Activated CD4-positive, alpha-beta T cell treated with anti-CD3 and anti-CD28 coated beads for 36 hours (primary cell): ENCODE measurements at regions not wholly inside any gene's neighbourhood (a gene's known extent, or its start where the extent isn't known, plus 50 kb on each side); places are given as distances from the start of the nearest gene placed in this dataset.

Source experiments
- ATAC-seq: fragments of 200-7000 bp; cut with Tn5 transposase; one replicate; pipeline ENCODE4 v1.10.0; 2021; ENCODE audit warnings: mild to moderate bottlenecking, moderate library complexity
- CTCF ChIA-PET: fragments of 350-600 bp; sonication (Branson Sonifier 250); formaldehyde crosslinking; loops from one replicate; lab custom pipeline; 2021; ENCODE audit warnings: antibody characterized with exemption; lab: Charles Lee
- POLR2A ChIA-PET: fragments of 350-600 bp; sonication (Branson Sonifier 250); formaldehyde crosslinking; loops from one replicate; lab custom pipeline; 2021; ENCODE audit warnings: antibody characterized with exemption, inconsistent platforms; lab: Charles Lee
- DNase-seq: peaks from one replicate; pipeline ENCODE4 v3.0.0-alpha.2; 2020
- H3K27ac Mint-ChIP-seq: one replicate; pipeline ENCODE4 v1.8.0; 2021; ENCODE audit warnings: mixed read lengths
- H3K27me3 Mint-ChIP-seq: one replicate; pipeline ENCODE4 v1.8.0; 2021; ENCODE audit warnings: mixed read lengths
- H3K36me3 Mint-ChIP-seq: one replicate; pipeline ENCODE4 v1.8.0; 2021; ENCODE audit warnings: low read depth, mixed read lengths
- H3K4me1 Mint-ChIP-seq: one replicate; pipeline ENCODE4 v1.8.0; 2021; ENCODE audit warnings: mixed read lengths
- H3K4me3 Mint-ChIP-seq: one replicate; pipeline ENCODE4 v1.8.0; 2021; ENCODE audit warnings: mild to moderate bottlenecking, moderate library complexity, mixed read lengths
- H3K9me3 Mint-ChIP-seq: one replicate; pipeline ENCODE4 v1.8.0; 2021; ENCODE audit warnings: low read depth, mixed read lengths
- intact Hi-C, 2 experiments: fragments of 100-400 bp; cut with DNase I in 1 of 2; cut with micrococcal nuclease in 1 of 2; formaldehyde crosslinking; loops; one replicate each; pipeline versions ENCODE4 v1.14.2 to v1.15.1; 2022 to 2024; cut with DNase I, micrococcal nuclease

- H3K36me3 Mint-ChIP-seq = no peaks in the 10 kb centered on the region
- ChIA-PET CTCF (no interaction called here), POLR2A (interaction anchor here (0.5 kb wide), 1 partner anchor 1767 kb away, joined by 3 read pairs; no protein-coding TSS in a partner anchor)
- intact Hi-C loops = no loop called here
- H3K4me3 Mint-ChIP-seq = no peak overlapping the region
- H3K27me3 Mint-ChIP-seq = peaks cover 2% of the 10 kb centered on the region
- ATAC-seq = peak; percentile 47
- DNase-seq = no peak
- no peaks in the 10 kb centered on the region for H3K9me3 Mint-ChIP-seq
- no peak overlapping the region for H3K27ac Mint-ChIP-seq
- peaks cover 20% of the 10 kb centered on the region for H3K4me1 Mint-ChIP-seq
Observed at GRCh38 chr13:28585561-28585960, 73.4 kb upstream of the POMP start.

GRCh38 chr13:28584873-28585381 is 74.0 kb upstream of the POMP start:
- Mint-ChIP-seq H3K27me3 (peaks cover 2% of the 10 kb centered on the region), H3K4me1 (peaks cover 20% of the 10 kb centered on the region), H3K9me3 (no peaks in the 10 kb centered on the region), H3K36me3 (no peaks in the 10 kb centered on the region), H3K4me3 (no peak overlapping the region), H3K27ac (no peak overlapping the region)
- ChIA-PET POLR2A (interaction anchor here (0.5 kb wide), 1 partner anchor 1767 kb away, joined by 3 read pairs; no protein-coding TSS in a partner anchor), CTCF (no interaction called here)
- ATAC-seq (no peak), DNase-seq (no peak)
- intact Hi-C loops = no loop called here

GRCh38 chr13:28583651-28584091 is 75.3 kb upstream of the POMP start:
- ATAC-seq (no peak), DNase-seq (no peak)
- intact Hi-C loops = no loop called here
- no peak overlapping the region for H3K27ac Mint-ChIP-seq
- ChIA-PET POLR2A (no interaction called here), CTCF (no interaction called here)
- no peaks in the 10 kb centered on the region for H3K36me3 Mint-ChIP-seq
- peaks cover 20% of the 10 kb centered on the region for H3K4me1 Mint-ChIP-seq
- peaks cover 2% of the 10 kb centered on the region for H3K27me3 Mint-ChIP-seq
- no peak overlapping the region for H3K4me3 Mint-ChIP-seq
- H3K9me3 Mint-ChIP-seq = no peaks in the 10 kb centered on the region

GRCh38 chr13:28582892-28583240 is 76.1 kb upstream of the POMP start:
- no peaks in the 10 kb centered on the region for H3K36me3 Mint-ChIP-seq
- H3K27ac Mint-ChIP-seq = peak overlapping the region; percentile 72
- ATAC-seq (no peak), DNase-seq (no peak)
- H3K4me1 Mint-ChIP-seq = peaks cover 20% of the 10 kb centered on the region
- peaks cover 4% of the 10 kb centered on the region for H3K27me3 Mint-ChIP-seq
- ChIA-PET CTCF (interaction anchor here (1.2 kb wide), 1 partner anchor 102 kb away, joined by 3 read pairs; no protein-coding TSS in a partner anchor), POLR2A (no interaction called here)
- intact Hi-C loops = no loop called here
- no peak overlapping the region for H3K4me3 Mint-ChIP-seq
- no peaks in the 10 kb centered on the region for H3K9me3 Mint-ChIP-seq

GRCh38 chr13:28582225-28582891 is 76.6 kb upstream of the POMP start:
- ATAC-seq (peak; percentile 87), DNase-seq (peak; percentile 57)
- peaks cover 4% of the 10 kb centered on the region for H3K27me3 Mint-ChIP-seq
- intact Hi-C loops = no loop called here
- H3K4me3 Mint-ChIP-seq = no peak overlapping the region
- no peaks in the 10 kb centered on the region for H3K36me3 Mint-ChIP-seq
- H3K4me1 Mint-ChIP-seq = peaks cover 20% of the 10 kb centered on the region
- H3K27ac Mint-ChIP-seq = peak overlapping the region; percentile 72
- ChIA-PET POLR2A (no interaction called here), CTCF (interaction anchor here (1.2 kb wide), 1 partner anchor 102 kb away, joined by 3 read pairs; no protein-coding TSS in a partner anchor)
- H3K9me3 Mint-ChIP-seq = no peaks in the 10 kb centered on the region

GRCh38 chr13:28581451-28581850 is 77.5 kb upstream of the POMP start:
- H3K27ac Mint-ChIP-seq = no peak overlapping the region
- peaks cover 20% of the 10 kb centered on the region for H3K4me1 Mint-ChIP-seq
- no peak overlapping the region for H3K4me3 Mint-ChIP-seq
- POLR2A ChIA-PET = no interaction called here
- no peaks in the 10 kb centered on the region for H3K9me3 Mint-ChIP-seq
- no peak for ATAC-seq
- H3K27me3 Mint-ChIP-seq = peaks cover 8% of the 10 kb centered on the region
- no peak for DNase-seq
- H3K36me3 Mint-ChIP-seq = no peaks in the 10 kb centered on the region
- CTCF ChIA-PET = no interaction called here
- intact Hi-C loops = no loop called here

GRCh38 chr13:28579736-28580135 is 79.2 kb upstream of the POMP start:
- peaks cover 17% of the 10 kb centered on the region for H3K4me1 Mint-ChIP-seq
- DNase-seq (no peak), ATAC-seq (no peak)
- intact Hi-C loops = no loop called here
- no peaks in the 10 kb centered on the region for H3K9me3 Mint-ChIP-seq
- ChIA-PET POLR2A (interaction anchor here (0.6 kb wide), 1 partner anchor 273 kb away, joined by 3 read pairs; no protein-coding TSS in a partner anchor), CTCF (no interaction called here)
- H3K27me3 Mint-ChIP-seq = peaks cover 10% of the 10 kb centered on the region
- no peak overlapping the region for H3K27ac Mint-ChIP-seq
- no peaks in the 10 kb centered on the region for H3K36me3 Mint-ChIP-seq
- H3K4me3 Mint-ChIP-seq = no peak overlapping the region

- intact Hi-C loops = no loop called here
- H3K4me3 Mint-ChIP-seq = no peak overlapping the region
- CTCF ChIA-PET = no interaction called here
Observed at GRCh38 chr13:28579322-28579721, 79.6 kb upstream of the POMP start.

GRCh38 chr13:28576067-28576466 is 81.1 kb upstream of the FLT1 start:
- Mint-ChIP-seq H3K27ac (no peak overlapping the region), H3K9me3 (no peaks in the 10 kb centered on the region), H3K4me3 (no peak overlapping the region), H3K36me3 (no peaks in the 10 kb centered on the region), H3K27me3 (peaks cover 10% of the 10 kb centered on the region), H3K4me1 (peaks cover 15% of the 10 kb centered on the region)
- ChIA-PET POLR2A (no interaction called here), CTCF (no interaction called here)
- DNase-seq (no peak), ATAC-seq (no peak)
- intact Hi-C loops = no loop called here

More at GRCh38 chr13:28579322-28579721, 79.6 kb upstream of the POMP start:
- DNase-seq (no peak), ATAC-seq (no peak)
- Mint-ChIP-seq H3K4me1 (peaks cover 21% of the 10 kb centered on the region), H3K27me3 (peaks cover 10% of the 10 kb centered on the region), H3K9me3 (no peaks in the 10 kb centered on the region), H3K36me3 (no peaks in the 10 kb centered on the region), H3K27ac (no peak overlapping the region)
- POLR2A ChIA-PET = no interaction called here

- POLR2A ChIA-PET = no interaction called here
- H3K4me1 Mint-ChIP-seq = peaks cover 15% of the 10 kb centered on the region
- no peaks in the 10 kb centered on the region for H3K9me3 Mint-ChIP-seq
- CTCF ChIA-PET = no interaction called here
- no peaks in the 10 kb centered on the region for H3K36me3 Mint-ChIP-seq
- intact Hi-C loops = no loop called here
- ATAC-seq = no peak
- no peak overlapping the region for H3K4me3 Mint-ChIP-seq
- peaks cover 10% of the 10 kb centered on the region for H3K27me3 Mint-ChIP-seq
- peak overlapping the region; percentile 68 for H3K27ac Mint-ChIP-seq
- DNase-seq = no peak
Observed at GRCh38 chr13:28575200-28575599, 80.3 kb upstream of the FLT1 start.

GRCh38 chr13:28574617-28575142 is 79.8 kb upstream of the FLT1 start:
- H3K36me3 Mint-ChIP-seq = no peaks in the 10 kb centered on the region
- peak overlapping the region; percentile 90 for H3K27ac Mint-ChIP-seq
- CTCF ChIA-PET = no interaction called here
- H3K4me3 Mint-ChIP-seq = no peak overlapping the region
- H3K27me3 Mint-ChIP-seq = peaks cover 10% of the 10 kb centered on the region
- DNase-seq (peak; percentile 69), ATAC-seq (peak; percentile 98)
- intact Hi-C loops = loop anchor here in 1 of 2 experiments (1.0 kb wide), 2 partner anchors 34 to 50 kb away; no protein-coding TSS in a partner anchor
- POLR2A ChIA-PET = no interaction called here
- H3K9me3 Mint-ChIP-seq = no peaks in the 10 kb centered on the region
- H3K4me1 Mint-ChIP-seq = peaks cover 15% of the 10 kb centered on the region
